H1 (cell line): ENCODE measurements at regions not wholly inside any gene's neighbourhood (a gene's known extent, or its start where the extent isn't known, plus 50 kb on each side); places are given as distances from the start of the nearest gene placed in this dataset.

Source experiments
- CTCF ChIA-PET: fragments of 300-600 bp; sonication (Branson Sonifier 250); formaldehyde crosslinking; loops from one replicate; lab custom pipeline; 2021; ENCODE audit not compliant: partially characterized antibody; lab: Charles Lee
- POLR2A ChIA-PET: fragments of 300-600 bp; sonication (Branson Sonifier 250); formaldehyde crosslinking; loops from one replicate; lab custom pipeline; 2021; ENCODE audit warnings: inconsistent platforms; ENCODE audit not compliant: partially characterized antibody; lab: Charles Lee
- DNase-seq, 2 experiments: peaks; one replicate each; pipeline versions ENCODE4 v3.0.0 to v3.0.0-alpha.2; 2010 to 2022; ENCODE audit warnings: low spot score in 2 of 2, low read depth in 1 of 2, mixed read lengths in 1 of 2
- FAIRE-seq: peaks from 2 replicates; lab custom pipeline; 2011; peaks lifted over from hg19 to GRCh38; lab: Jason Lieb, UNC
- H2AFZ ChIP-seq: 2 replicates; pipeline ENCODE4 v1.8.1; 2012; ENCODE audit warnings: low read length, inconsistent platforms
- H2AK5ac ChIP-seq: 2 replicates; pipeline ENCODE4 v1.6.1; 2013; ENCODE audit warnings: low read depth, low read length
- H2BK120ac ChIP-seq: replicated peaks from 2 replicates; pipeline ENCODE3; 2013; ENCODE audit warnings: low read depth, low read length, inconsistent platforms
- H2BK12ac ChIP-seq: 2 replicates; pipeline ENCODE4 v1.6.1; 2013; ENCODE audit warnings: low read depth, low read length
- H2BK15ac ChIP-seq: 2 replicates; pipeline ENCODE4 v1.6.1; 2013; ENCODE audit warnings: low read length
- H2BK20ac ChIP-seq: 2 replicates; pipeline ENCODE4 v1.6.1; 2013; ENCODE audit warnings: low read length
- H2BK5ac ChIP-seq: 2 replicates; pipeline ENCODE4 v1.6.1; 2013; ENCODE audit warnings: low read depth, low read length
- H3K14ac ChIP-seq: 2 replicates; pipeline ENCODE4 v1.6.1; 2013; ENCODE audit warnings: inconsistent platforms; ENCODE audit not compliant: insufficient read length
- H3K18ac ChIP-seq: 2 replicates; pipeline ENCODE4 v1.6.1; 2013; ENCODE audit warnings: low read length; ENCODE audit errors: extremely low read depth
- H3K23ac ChIP-seq: 2 replicates; pipeline ENCODE4 v1.6.1; 2013; ENCODE audit warnings: inconsistent platforms; ENCODE audit not compliant: insufficient read length
- H3K23me2 ChIP-seq: 2 replicates; pipeline ENCODE4 v1.6.1; 2013; ENCODE audit warnings: low read depth, low read length
- H3K27ac ChIP-seq: 2 replicates; pipeline ENCODE4 v1.6.1; 2011; ENCODE audit warnings: low read depth, low read length, inconsistent platforms
- H3K27me3 ChIP-seq, 4 experiments: replicated peaks in 1 of 4; 1 replicate in 1 of 4; 2 replicates in 3 of 4; pipeline versions ENCODE4 v1.6.1 to v1.8.1; 2011 to 2013; ENCODE audit warnings: low read length in 3 of 4, mild to moderate bottlenecking in 3 of 4, inconsistent platforms in 2 of 4, mixed read lengths in 2 of 4, moderate library complexity in 1 of 4; ENCODE audit not compliant: control insufficient read depth in 3 of 4, insufficient read depth in 3 of 4; ENCODE audit errors: extremely low read depth in 1 of 4
- H3K36me3 ChIP-seq, 4 experiments: 2 replicates each; pipeline versions ENCODE4 v1.6.1 to v1.8.1; 2011 to 2013; ENCODE audit warnings: mild to moderate bottlenecking in 4 of 4, low read length in 3 of 4, moderate library complexity in 2 of 4, control low read depth in 1 of 4, inconsistent platforms in 1 of 4; ENCODE audit not compliant: insufficient read depth in 4 of 4, control insufficient read depth in 2 of 4
- H3K4ac ChIP-seq: replicated peaks from 2 replicates; pipeline ENCODE3; 2013; ENCODE audit warnings: low read length, low read depth, mixed read lengths, inconsistent platforms; ENCODE audit not compliant: insufficient read length
- H3K4me1 ChIP-seq, 4 experiments: replicated peaks in 1 of 4; 1 replicate in 1 of 4; 2 replicates in 3 of 4; pipeline versions ENCODE4 v1.6.1 to v1.8.1; 2011 to 2013; ENCODE audit warnings: low read length in 3 of 4, inconsistent platforms in 2 of 4, mixed read lengths in 1 of 4; ENCODE audit not compliant: insufficient read depth in 4 of 4, control insufficient read depth in 3 of 4
- H3K4me2 ChIP-seq, 2 experiments: 2 replicates each; pipeline versions ENCODE4 v1.6.1 to v1.8.1; 2011 to 2013; ENCODE audit warnings: low read depth in 2 of 2, low read length in 2 of 2, control low read depth in 1 of 2, inconsistent platforms in 1 of 2, mild to moderate bottlenecking in 1 of 2; ENCODE audit not compliant: insufficient read depth in 1 of 2
- H3K4me3 ChIP-seq, 4 experiments: fragments of 200-600, 300-600 bp in 1 of 4; sonication (generic), shearing (Covaris generic), sonication (Bioruptor Twin) in 1 of 4; 2 replicates each; pipeline versions ENCODE4 v1.5.1 to v1.8.1; 2011 to 2016; ENCODE audit warnings: low read length in 4 of 4, low read depth in 3 of 4, control low read depth in 2 of 4, inconsistent platforms in 2 of 4, mild to moderate bottlenecking in 2 of 4, mixed read lengths in 1 of 4, moderate library complexity in 1 of 4; ENCODE audit not compliant: insufficient read depth in 2 of 4; ENCODE audit errors: extremely low read depth in 1 of 4
- H3K56ac ChIP-seq: replicated peaks from 2 replicates; pipeline ENCODE3; 2013; ENCODE audit warnings: low read depth, mild to moderate bottlenecking, mixed read lengths, low read length, inconsistent platforms; ENCODE audit not compliant: insufficient read length
- H3K79me1 ChIP-seq: 2 replicates; pipeline ENCODE4 v1.6.1; 2013; ENCODE audit warnings: low read depth, low read length, control low read depth
- H3K79me2 ChIP-seq, 2 experiments: 2 replicates each; pipeline versions ENCODE4 v1.6.1 to v1.8.1; 2012 to 2013; ENCODE audit warnings: low read length in 2 of 2, mild to moderate bottlenecking in 2 of 2, inconsistent platforms in 1 of 2; ENCODE audit not compliant: insufficient read depth in 2 of 2, control insufficient read depth in 1 of 2
- H3K9ac ChIP-seq, 4 experiments: replicated peaks in 1 of 4; 1 replicate in 1 of 4; 2 replicates in 3 of 4; pipeline versions ENCODE4 v1.6.1 to v1.8.1; 2011 to 2013; ENCODE audit warnings: low read depth in 3 of 4, low read length in 3 of 4, control low read depth in 2 of 4, mild to moderate bottlenecking in 2 of 4, moderate library complexity in 2 of 4, inconsistent platforms in 1 of 4; ENCODE audit errors: extremely low read depth in 1 of 4
- H3K9me3 ChIP-seq, 2 experiments: 2 replicates each; pipeline versions ENCODE4 v1.6.1 to v1.8.1; 2012 to 2013; ENCODE audit warnings: mild to moderate bottlenecking in 2 of 2, moderate library complexity in 2 of 2, control low read depth in 1 of 2, inconsistent platforms in 1 of 2, low read depth in 1 of 2, low read length in 1 of 2, mixed read lengths in 1 of 2; ENCODE audit not compliant: insufficient read depth in 2 of 2
- H4K20me1 ChIP-seq, 2 experiments: replicated peaks in 1 of 2; 2 replicates each; pipeline versions ENCODE3 to v1.8.1; 2011 to 2013; ENCODE audit warnings: inconsistent platforms in 2 of 2, low read length in 2 of 2, mild to moderate bottlenecking in 1 of 2; ENCODE audit not compliant: insufficient read depth in 2 of 2, control insufficient read depth in 1 of 2
- H4K5ac ChIP-seq: 2 replicates; pipeline ENCODE4 v1.6.1; 2013; ENCODE audit warnings: low read length, low read depth, mixed read lengths, inconsistent platforms; ENCODE audit not compliant: insufficient read length
- H4K8ac ChIP-seq: 2 replicates; pipeline ENCODE4 v1.8.0; 2013; ENCODE audit warnings: mild to moderate bottlenecking, moderate library complexity, low read length, inconsistent platforms; ENCODE audit not compliant: insufficient read depth; ENCODE audit errors: extremely low read depth
- H4K91ac ChIP-seq: replicated peaks from 2 replicates; pipeline ENCODE3; 2013; ENCODE audit warnings: low read length, mixed read lengths, inconsistent platforms; ENCODE audit not compliant: insufficient read length
- CBX5 ChIP-seq: fragments of 300-800, 300-1000 bp; sonication (generic); IDR thresholded peaks from 2 replicates; pipeline ENCODE4 v1.7.1; 2016; ENCODE audit warnings: antibody characterized with exemption, low read length, low read depth
- CBX8 ChIP-seq: fragments of 300-800, 300-1000 bp; sonication (generic); IDR thresholded peaks from 2 replicates; pipeline ENCODE4 v1.7.1; 2016; ENCODE audit warnings: low read depth, low read length, borderline replicate concordance
- GTF2F1 ChIP-seq: IDR thresholded peaks from 2 replicates; pipeline ENCODE4 v1.6.1; 2012; ENCODE audit warnings: low read depth, low read length, improper control_type of control experiment, borderline replicate concordance
- KDM1A ChIP-seq: fragments of 200-600, 300-600 bp; sonication (generic); IDR thresholded peaks from 2 replicates; pipeline ENCODE4 v1.7.1; 2016; ENCODE audit warnings: mild to moderate bottlenecking, low read length, borderline replicate concordance
- MAFK ChIP-seq: IDR thresholded peaks from 2 replicates; pipeline ENCODE4 v1.6.1; 2012; ENCODE audit warnings: low read depth, mild to moderate bottlenecking, improper control_type of control experiment, low read length
- RBBP5 ChIP-seq: IDR thresholded peaks from 2 replicates; pipeline ENCODE4 v1.7.1; 2012; ENCODE audit warnings: low read depth, mild to moderate bottlenecking, inconsistent platforms, low read length, moderate library complexity, borderline replicate concordance
- TAF1 ChIP-seq: IDR thresholded peaks from 2 replicates; pipeline ENCODE4 v1.6.1; 2011; ENCODE audit warnings: mild to moderate bottlenecking, low read depth, low read length
- TAF7 ChIP-seq: optimal IDR thresholded peaks from 2 replicates; pipeline ENCODE3; 2011; ENCODE audit warnings: low read depth, mild to moderate bottlenecking, inconsistent platforms, low read length, moderate library complexity, borderline replicate concordance
- TEAD4 ChIP-seq: IDR thresholded peaks from 2 replicates; pipeline ENCODE4 v1.6.1; 2012; ENCODE audit warnings: low read depth, low read length, inconsistent platforms, mixed read lengths
- WGBS, 2 experiments: shearing (Covaris generic) in 1 of 2; methylation state at CpG; one replicate each; pipeline versions ENCODE4 v1.1.6 to v1.1.7; 2013 to 2015; ENCODE audit warnings: low lambda C conversion rate in 2 of 2, mixed read lengths in 2 of 2, inconsistent platforms in 1 of 2, low coverage in 1 of 2, missing lambda C conversion rate in 1 of 2; ENCODE audit not compliant: insufficient replicate concordance in 2 of 2, insufficient coverage in 1 of 2, insufficient read length in 1 of 2; ENCODE audit errors: extremely low coverage in 1 of 2, missing lambda C conversion rate in 1 of 2; 5-methylcytosine and 5-hydroxymethylcytosine counted together

GRCh38 chr11:130806746-130807145 lies 109.5 kb downstream of the SNX19 start (continued):
- no peak for TF ChIP-seq RBBP5

DNA sequence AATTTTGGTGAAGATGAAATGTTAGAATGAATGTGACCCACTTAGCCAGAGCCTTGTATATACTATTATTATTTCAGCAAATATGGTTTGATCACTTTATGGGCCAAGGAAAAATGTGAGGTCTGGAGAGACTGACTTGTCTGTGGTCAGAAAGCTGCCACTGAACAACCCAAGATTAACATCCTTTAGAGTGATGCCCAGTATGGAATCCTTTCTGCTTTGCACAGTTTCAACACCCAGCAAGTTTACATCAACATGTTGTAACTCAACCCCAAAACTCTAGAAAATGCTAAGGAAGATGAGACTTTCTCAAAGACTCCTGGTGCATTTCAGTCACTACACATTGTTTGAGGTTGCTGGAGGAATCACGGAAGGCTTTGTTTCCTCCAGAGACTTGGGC lies 107.7 kb downstream of the SNX19 start:
- H2BK120ac ChIP-seq = no peak overlapping the region
- no peak for FAIRE-seq

More for the DNA sequence above, 107.7 kb downstream of the SNX19 start:
- Histone ChIP-seq H3K4me3 (no peak overlapping the region), H3K4ac (no peak overlapping the region), H3K14ac (no peak overlapping the region), H3K18ac (no peak overlapping the region), H3K9me3 (no peaks in the 10 kb centered on the region), H3K56ac (no peak overlapping the region), H3K79me2 (no peaks in the 10 kb centered on the region), H3K4me2 (no peak overlapping the region), H3K4me1 (peaks cover 0 to 16% (median 4%) of the 10 kb centered on the region in 4 experiments), H3K9ac (no peak overlapping the region), H3K23ac (no peak overlapping the region), H3K36me3 (no peaks in the 10 kb centered on the region), H4K20me1 (no peaks in the 10 kb centered on the region), H2AK5ac (no peak overlapping the region), H2BK12ac (no peak overlapping the region), H4K5ac (no peak overlapping the region), H4K91ac (no peak overlapping the region), H2BK20ac (no peak overlapping the region), H2AFZ (no peak overlapping the region), H3K23me2 (no peaks in the 10 kb centered on the region), H3K27ac (no peak overlapping the region), H2BK15ac (no peak overlapping the region), H4K8ac (no peak overlapping the region), H3K79me1 (no peaks in the 10 kb centered on the region), H2BK5ac (no peak overlapping the region), H3K27me3 (no peaks in the 10 kb centered on the region)
- TF ChIP-seq KDM1A = no peak
- TF ChIP-seq CBX5 = no peak
- TF ChIP-seq CBX8 = no peak
- no peak for TF ChIP-seq TAF7
- no peak for TF ChIP-seq GTF2F1
- TF ChIP-seq MAFK = no peak
- no peak for TF ChIP-seq TAF1
- TF ChIP-seq TEAD4 = no peak
- ChIA-PET CTCF (no interaction called here), POLR2A (no interaction called here)
- WGBS, 2 experiments = 77% methylated on average over 1 of the region's 1 CpG; no CpG with 5 or more reads in 1 of the 2 experiments
- no peak for DNase-seq
